ENCODE measurements at regions not wholly inside any gene's neighbourhood (a gene's known extent, or its start where the extent isn't known, plus 50 kb on each side); places are given as distances from the start of the nearest gene placed in this dataset.

GRCh38 chr4:85265234-85265633 lies 209.7 kb upstream of the ARHGAP24 start:
- DNase-seq = no peak

GRCh38 chr4:85268188-85268587 lies 206.8 kb upstream of the ARHGAP24 start:
- DNase-seq = no peak

GRCh38 chr4:85268961-85269360 lies 206.0 kb upstream of the ARHGAP24 start:
- no peak for DNase-seq

GRCh38 chr4:85274955-85275354 lies 200.0 kb upstream of the ARHGAP24 start:
- no peak for DNase-seq

- DNase-seq = no peak
These were observed 194.0 kb upstream of the ARHGAP24 start for GRCh38 chr4:85280963-85281362.

- no peak for DNase-seq
These were observed 183.7 kb upstream of the ARHGAP24 start for GRCh38 chr4:85291226-85291625.

- DNase-seq = no peak
These were observed 176.9 kb upstream of the ARHGAP24 start for GRCh38 chr4:85298037-85298436.

GRCh38 chr4:85302193-85302736 lies 172.7 kb upstream of the ARHGAP24 start:
- no peak for DNase-seq

- no peak for DNase-seq
These were observed 172.2 kb upstream of the ARHGAP24 start for GRCh38 chr4:85302756-85303155.

GRCh38 chr4:85318415-85318814 lies 156.5 kb upstream of the ARHGAP24 start:
- no peak for DNase-seq

- DNase-seq = no peak
These were observed 116.1 kb upstream of the ARHGAP24 start for GRCh38 chr4:85358831-85359230.

- no peak for DNase-seq
These were observed 112.4 kb upstream of the ARHGAP24 start for GRCh38 chr4:85362550-85362949.

- DNase-seq = no peak
These were observed 107.1 kb upstream of the ARHGAP24 start for GRCh38 chr4:85367815-85368214.

- DNase-seq = no peak
These were observed 106.7 kb upstream of the ARHGAP24 start for GRCh38 chr4:85368240-85368639.

GRCh38 chr4:85368932-85369331 lies 106.0 kb upstream of the ARHGAP24 start:
- DNase-seq = no peak

GRCh38 chr4:85369703-85370380 lies 105.1 kb upstream of the ARHGAP24 start:
- no peak for DNase-seq

- DNase-seq = peak; percentile 37
These were observed 104.4 kb upstream of the ARHGAP24 start for GRCh38 chr4:85370400-85371032.

- DNase-seq = no peak
These were observed 102.0 kb upstream of the ARHGAP24 start for GRCh38 chr4:85372966-85373365.

GRCh38 chr4:85376285-85376684 lies 98.7 kb upstream of the ARHGAP24 start:
- DNase-seq = no peak

GRCh38 chr4:85381968-85382367 lies 93.0 kb upstream of the ARHGAP24 start:
- DNase-seq = no peak

- no peak for DNase-seq
These were observed 83.9 kb upstream of the ARHGAP24 start for GRCh38 chr4:85391071-85391470.

GRCh38 chr4:85391589-85392410 lies 83.2 kb upstream of the ARHGAP24 start:
- DNase-seq = no peak

GRCh38 chr4:85393201-85393600 lies 81.7 kb upstream of the ARHGAP24 start:
- DNase-seq = no peak

Measured in left kidney (tissue), 1 donor.